ENCODE measurements at regions not wholly inside any gene's neighbourhood (a gene's known extent, or its start where the extent isn't known, plus 50 kb on each side); places are given as distances from the start of the nearest gene placed in this dataset.

DNA sequence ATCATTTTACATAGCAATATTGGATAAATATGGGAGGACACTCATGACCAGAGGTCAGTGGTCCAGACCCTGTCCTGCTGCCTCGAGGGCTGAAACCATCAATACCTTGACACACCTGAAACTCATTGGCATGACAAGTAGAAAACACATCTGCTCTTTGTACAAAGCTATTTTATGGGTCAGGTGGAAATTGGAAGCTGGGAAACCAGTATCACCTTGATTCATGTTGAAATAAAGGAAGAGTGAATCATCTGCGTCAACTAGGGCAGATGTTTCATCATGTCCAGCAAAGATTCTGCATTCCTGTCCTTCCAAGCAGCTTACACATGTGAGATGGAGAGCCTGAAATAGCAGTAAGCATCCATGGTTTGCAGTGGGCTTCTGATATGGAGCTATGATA, 80.0 kb upstream of the ERBB4 start:
- no peak for TF ChIP-seq CBX5 (IDR thresholded peaks at IDR 0.05; ENCODE audit: borderline replicate concordance, low read depth)
- TF ChIP-seq SIN3A (IDR thresholded peaks at IDR 0.05; ENCODE audit: borderline replicate concordance in 2 of 2, control insufficient read depth in 1 of 2, low read depth in 2 of 2, low read length in 2 of 2) = no peak
- TF ChIP-seq, protein P1, sequence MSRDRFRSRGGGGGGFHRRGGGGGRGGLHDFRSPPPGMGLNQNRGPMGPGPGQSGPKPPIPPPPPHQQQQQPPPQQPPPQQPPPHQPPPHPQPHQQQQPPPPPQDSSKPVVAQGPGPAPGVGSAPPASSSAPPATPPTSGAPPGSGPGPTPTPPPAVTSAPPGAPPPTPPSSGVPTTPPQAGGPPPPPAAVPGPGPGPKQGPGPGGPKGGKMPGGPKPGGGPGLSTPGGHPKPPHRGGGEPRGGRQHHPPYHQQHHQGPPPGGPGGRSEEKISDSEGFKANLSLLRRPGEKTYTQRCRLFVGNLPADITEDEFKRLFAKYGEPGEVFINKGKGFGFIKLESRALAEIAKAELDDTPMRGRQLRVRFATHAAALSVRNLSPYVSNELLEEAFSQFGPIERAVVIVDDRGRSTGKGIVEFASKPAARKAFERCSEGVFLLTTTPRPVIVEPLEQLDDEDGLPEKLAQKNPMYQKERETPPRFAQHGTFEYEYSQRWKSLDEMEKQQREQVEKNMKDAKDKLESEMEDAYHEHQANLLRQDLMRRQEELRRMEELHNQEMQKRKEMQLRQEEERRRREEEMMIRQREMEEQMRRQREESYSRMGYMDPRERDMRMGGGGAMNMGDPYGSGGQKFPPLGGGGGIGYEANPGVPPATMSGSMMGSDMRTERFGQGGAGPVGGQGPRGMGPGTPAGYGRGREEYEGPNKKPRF (IDR thresholded peaks at IDR 0.05; ENCODE audit: low read depth, low read length) = no peak

Measured in K562 (cell line).